B cell (primary cell): ENCODE measurements at regions not wholly inside any gene's neighbourhood (a gene's known extent, or its start where the extent isn't known, plus 50 kb on each side); places are given as distances from the start of the nearest gene placed in this dataset.

Source experiments
- CTCF ChIP-seq: fragments of 200-600 bp; IDR thresholded peaks from one replicate; pipeline ENCODE4 v1.8.0; 2022; ENCODE audit warnings: antibody characterized with exemption, mild to moderate bottlenecking
- EZH2 ChIP-seq: IDR thresholded peaks from 2 replicates; pipeline ENCODE4 v1.6.1; 2012; ENCODE audit warnings: borderline replicate concordance, low read depth, mild to moderate bottlenecking, moderate library complexity, low read length; ENCODE audit not compliant: insufficient read depth, poor library complexity, severe bottlenecking

GRCh38 chr1:82899017-82899416 is 1098.3 kb downstream of the ADGRL2 start:
- TF ChIP-seq CTCF: no peak
- TF ChIP-seq EZH2: no peak
